ENCODE measurements at regions not wholly inside any gene's neighbourhood (a gene's known extent, or its start where the extent isn't known, plus 50 kb on each side); places are given as distances from the start of the nearest gene placed in this dataset.

GRCh38 chr4:148786699-148787098, 344.5 kb upstream of the NR3C2 start:
- TF ChIP-seq CTCF (IDR thresholded peaks at IDR 0.05) (no peak), POLR2A (IDR thresholded peaks at IDR 0.05) (no peak)
